GM21576 (cell line): ENCODE measurements at regions not wholly inside any gene's neighbourhood (a gene's known extent, or its start where the extent isn't known, plus 50 kb on each side); places are given as distances from the start of the nearest gene placed in this dataset.

ENCODE experiments used
- ATAC-seq: cut with Tn5 transposase; IDR thresholded peaks from one replicate; pipeline ENCODE4 v1.9.1; 2021; ENCODE audit warnings: mild to moderate bottlenecking, moderate library complexity; ENCODE audit not compliant: unreplicated experiment

- ATAC-seq = no peak
Observed at GRCh38 chr2:117500721-117501120, 313.8 kb upstream of the DDX18 start.

GRCh38 chr2:117502121-117502520, 312.4 kb upstream of the DDX18 start:
- no peak for ATAC-seq

- no peak for ATAC-seq
Observed at GRCh38 chr2:117512307-117512706, 302.2 kb upstream of the DDX18 start.

GRCh38 chr2:117514371-117514770, 300.1 kb upstream of the DDX18 start:
- no peak for ATAC-seq

GRCh38 chr2:117519238-117519637, 295.3 kb upstream of the DDX18 start:
- ATAC-seq = no peak

- no peak for ATAC-seq
Observed at GRCh38 chr2:117519721-117520120, 294.8 kb upstream of the DDX18 start.

- ATAC-seq = no peak
Observed at GRCh38 chr2:117523267-117523666, 291.2 kb upstream of the DDX18 start.

GRCh38 chr2:117523711-117524238, 290.7 kb upstream of the DDX18 start:
- ATAC-seq = no peak

GRCh38 chr2:117536139-117536538, 278.4 kb upstream of the DDX18 start:
- no peak for ATAC-seq

- no peak for ATAC-seq
Observed at GRCh38 chr2:117537032-117537431, 277.5 kb upstream of the DDX18 start.

GRCh38 chr2:117551858-117552257, 262.6 kb upstream of the DDX18 start:
- no peak for ATAC-seq

GRCh38 chr2:117553448-117553847, 261.0 kb upstream of the DDX18 start:
- ATAC-seq = no peak

- no peak for ATAC-seq
Observed at GRCh38 chr2:117555965-117556364, 258.5 kb upstream of the DDX18 start.

- ATAC-seq = no peak
Observed at GRCh38 chr2:117557626-117558025, 256.9 kb upstream of the DDX18 start.

GRCh38 chr2:117562654-117563053, 251.8 kb upstream of the DDX18 start:
- ATAC-seq = no peak

- ATAC-seq = no peak
Observed at GRCh38 chr2:117571590-117572349, 242.7 kb upstream of the DDX18 start.

- no peak for ATAC-seq
Observed at GRCh38 chr2:117587310-117587709, 227.2 kb upstream of the DDX18 start.

GRCh38 chr2:117603060-117603459, 211.4 kb upstream of the DDX18 start:
- no peak for ATAC-seq

GRCh38 chr2:117603567-117603966, 210.9 kb upstream of the DDX18 start:
- no peak for ATAC-seq

- no peak for ATAC-seq
Observed at GRCh38 chr2:117607202-117607601, 207.3 kb upstream of the DDX18 start.

- ATAC-seq = no peak
Observed at GRCh38 chr2:117613101-117613500, 201.4 kb upstream of the DDX18 start.

GRCh38 chr2:117614296-117614695, 200.2 kb upstream of the DDX18 start:
- ATAC-seq = no peak
